IMR-90 (cell line): ENCODE measurements at regions not wholly inside any gene's neighbourhood (a gene's known extent, or its start where the extent isn't known, plus 50 kb on each side); places are given as distances from the start of the nearest gene placed in this dataset.

Experiments
- CEBPB ChIP-seq: IDR thresholded peaks from 2 replicates; pipeline ENCODE4 v1.6.1; 2012; ENCODE audit warnings: low read depth, low read length, improper control_type of control experiment
- CHD1 ChIP-seq: IDR thresholded peaks from 2 replicates; pipeline ENCODE4 v1.6.1; 2012; ENCODE audit warnings: low read depth, low read length, improper control_type of control experiment
- CTCF ChIP-seq: conservative IDR thresholded peaks from 2 replicates; pipeline ENCODE4 v1.5.1; 2012; ENCODE audit warnings: mild to moderate bottlenecking, low read depth, low read length, improper control_type of control experiment
- FOS ChIP-seq: fragments of 150-350 bp; IDR thresholded peaks from 2 replicates; pipeline ENCODE4 v1.6.1; 2016; ENCODE audit warnings: low read depth, low read length
- POLR2A ChIP-seq: IDR thresholded peaks from 2 replicates; pipeline ENCODE4 v1.6.1; 2012; ENCODE audit warnings: mild to moderate bottlenecking, low read depth, low read length
- RAD21 ChIP-seq: IDR thresholded peaks from 2 replicates; pipeline ENCODE4 v1.6.1; 2012; ENCODE audit warnings: low read length, improper control_type of control experiment

- TF ChIP-seq POLR2A (no peak), CTCF (no peak), CHD1 (no peak), FOS (no peak), RAD21 (no peak), CEBPB (no peak)
Observed at GRCh38 chr6:170028629-170029345, 262.1 kb downstream of the DLL1 start.
